Ammon's horn (tissue), 1 donor: ENCODE measurements at regions not wholly inside any gene's neighbourhood (a gene's known extent, or its start where the extent isn't known, plus 50 kb on each side); places are given as distances from the start of the nearest gene placed in this dataset.
A peak's percentile ranks its signal among the peaks of the same experiment; 100 is the strongest.
"Not testable (repeated sequence)": the region's sequence is repeated elsewhere in the genome, so short reads cannot be mapped to it uniquely, and the experiment has no call there.

Source experiments
- DNase-seq: peaks from one replicate; pipeline ENCODE4 v3.0.0-alpha.2; 2016; ENCODE audit warnings: low spot score

- no peak for DNase-seq
Measured at GRCh38 chr10:23754179-23754578, 315.3 kb downstream of the OTUD1 start.

GRCh38 chr10:23754941-23755340 lies 316.1 kb downstream of the OTUD1 start:
- DNase-seq, result no peak

- no peak for DNase-seq
Measured at GRCh38 chr10:23755556-23755955, 316.7 kb downstream of the OTUD1 start.

- no peak for DNase-seq
Measured at GRCh38 chr10:23768281-23768680, 329.4 kb downstream of the OTUD1 start.

GRCh38 chr10:23777153-23777552 lies 338.3 kb downstream of the OTUD1 start:
- DNase-seq, result no peak

GRCh38 chr10:23779301-23779700 lies 340.4 kb downstream of the OTUD1 start:
- DNase-seq, result no peak

- DNase-seq, result no peak
Measured at GRCh38 chr10:23780331-23780730, 341.5 kb downstream of the OTUD1 start.

- DNase-seq, result no peak
Measured at GRCh38 chr10:23786594-23786993, 347.7 kb downstream of the OTUD1 start.

- DNase-seq, result no peak
Measured at GRCh38 chr10:23793577-23793976, 354.7 kb downstream of the OTUD1 start.

GRCh38 chr10:23797452-23797851 lies 358.6 kb downstream of the OTUD1 start:
- DNase-seq, result not testable (repeated sequence)

GRCh38 chr10:23804125-23804524 lies 365.2 kb downstream of the OTUD1 start:
- DNase-seq, result no peak

GRCh38 chr10:23813687-23814086 lies 374.8 kb downstream of the OTUD1 start:
- DNase-seq, result no peak

- no peak for DNase-seq
Measured at GRCh38 chr10:23818484-23818883, 379.6 kb downstream of the OTUD1 start.

GRCh38 chr10:23820792-23821191 lies 381.9 kb downstream of the OTUD1 start:
- no peak for DNase-seq

GRCh38 chr10:23824822-23825221 lies 384.1 kb upstream of the KIAA1217 start:
- no peak for DNase-seq

- no peak for DNase-seq
Measured at GRCh38 chr10:23826421-23826820, 382.5 kb upstream of the KIAA1217 start.

- no peak for DNase-seq
Measured at GRCh38 chr10:23829556-23829955, 379.4 kb upstream of the KIAA1217 start.

- no peak for DNase-seq
Measured at GRCh38 chr10:23834091-23834490, 374.8 kb upstream of the KIAA1217 start.

- DNase-seq, result no peak
Measured at GRCh38 chr10:23850631-23851030, 358.3 kb upstream of the KIAA1217 start.

GRCh38 chr10:23859598-23859997 lies 349.3 kb upstream of the KIAA1217 start:
- no peak for DNase-seq

GRCh38 chr10:23864631-23865147 lies 344.2 kb upstream of the KIAA1217 start:
- DNase-seq, result peak; percentile 16

GRCh38 chr10:23866985-23867384 lies 342.0 kb upstream of the KIAA1217 start:
- DNase-seq, result not testable (repeated sequence)

- DNase-seq, result no peak
Measured at GRCh38 chr10:23868121-23868520, 340.8 kb upstream of the KIAA1217 start.

- DNase-seq, result no peak
Measured at GRCh38 chr10:23869548-23869947, 339.4 kb upstream of the KIAA1217 start.

GRCh38 chr10:23869996-23870395 lies 338.9 kb upstream of the KIAA1217 start:
- no peak for DNase-seq
